OCI-LY1 (cell line): ENCODE measurements at regions not wholly inside any gene's neighbourhood (a gene's known extent, or its start where the extent isn't known, plus 50 kb on each side); places are given as distances from the start of the nearest gene placed in this dataset.

ENCODE experiments used
- H2AFZ ChIP-seq: fragments of 200-600 bp; sonication (generic), shearing (Covaris generic); 2 replicates; pipeline ENCODE4 v1.6.0; 2014; ENCODE audit warnings: antibody characterized with exemption, mild to moderate bottlenecking, low read length
- H3F3A ChIP-seq: fragments of 200-600 bp; sonication (generic), shearing (Covaris generic); 2 replicates; pipeline ENCODE4 v1.6.0; 2014; ENCODE audit warnings: mild to moderate bottlenecking, antibody characterized with exemption, low read length, moderate library complexity; ENCODE audit not compliant: insufficient read depth
- H3K27ac ChIP-seq: fragments of 200-600 bp; sonication (generic); 2 replicates; pipeline ENCODE4 v1.5.1; 2014; ENCODE audit warnings: low read length, mixed run types, mild to moderate bottlenecking, low read depth; ENCODE audit not compliant: poor library complexity, severe bottlenecking
- H3K27me3 ChIP-seq: fragments of 200-600 bp; sonication (generic); 2 replicates; pipeline ENCODE4 v1.6.0; 2014; ENCODE audit warnings: antibody characterized with exemption, mild to moderate bottlenecking, low read length, moderate library complexity; ENCODE audit not compliant: insufficient read depth
- H3K36me3 ChIP-seq: fragments of 200-600 bp; sonication (generic); 2 replicates; pipeline ENCODE4 v1.6.1; 2014; ENCODE audit warnings: mild to moderate bottlenecking, antibody characterized with exemption, low read length, moderate library complexity, mixed read lengths; ENCODE audit not compliant: insufficient read depth
- H3K4me1 ChIP-seq: fragments of 200-600 bp; sonication (generic); 2 replicates; pipeline ENCODE4 v1.5.1; 2014; ENCODE audit warnings: mild to moderate bottlenecking, low read length, moderate library complexity; ENCODE audit not compliant: insufficient read depth, severe bottlenecking
- H3K4me2 ChIP-seq: fragments of 200-600 bp; sonication (generic), shearing (Covaris generic); 2 replicates; pipeline ENCODE4 v1.6.1; 2014; ENCODE audit warnings: low read length
- H3K4me3 ChIP-seq: fragments of 200-600 bp; sonication (generic); 2 replicates; pipeline ENCODE4 v1.5.1; 2014; ENCODE audit warnings: low read length, low read depth, mild to moderate bottlenecking, mixed read lengths; ENCODE audit not compliant: poor library complexity, severe bottlenecking
- H3K79me2 ChIP-seq: fragments of 200-600 bp; shearing (Covaris generic); 2 replicates; pipeline ENCODE4 v1.6.1; 2016; ENCODE audit warnings: mixed run types, low read length, mixed read lengths; ENCODE audit not compliant: insufficient read depth
- H3K9ac ChIP-seq: fragments of 200-600 bp; sonication (generic), shearing (Covaris generic); 2 replicates; pipeline ENCODE4 v1.6.1; 2014; ENCODE audit warnings: mild to moderate bottlenecking, low read length, mixed read lengths
- H3K9me2 ChIP-seq: fragments of 200-600 bp; sonication (generic), shearing (Covaris generic); 2 replicates; pipeline ENCODE4 v1.6.1; 2014; ENCODE audit warnings: low read depth, mild to moderate bottlenecking, low read length, mixed read lengths
- H3K9me3 ChIP-seq: fragments of 200-600 bp; shearing (Covaris generic); 2 replicates; pipeline ENCODE4 v1.6.1; 2014; ENCODE audit warnings: low read length, mixed read lengths
- H4K20me1 ChIP-seq: fragments of 200-600 bp; sonication (generic), shearing (Covaris generic); 2 replicates; pipeline ENCODE4 v1.6.0; 2016; ENCODE audit warnings: mild to moderate bottlenecking, low read length; ENCODE audit not compliant: insufficient read depth
- CTCF ChIP-seq: fragments of 200-600 bp; sonication (generic), shearing (Covaris generic); IDR thresholded peaks from 2 replicates; pipeline ENCODE4 v1.5.1; 2017; ENCODE audit warnings: mild to moderate bottlenecking, antibody characterized with exemption, low read length, moderate library complexity, mixed read lengths
- EZH2 ChIP-seq: fragments of 200-600 bp; sonication (generic), shearing (Covaris generic); IDR thresholded peaks from 2 replicates; pipeline ENCODE4 v1.8.0; 2017; ENCODE audit warnings: borderline replicate concordance, mixed run types, mild to moderate bottlenecking, antibody characterized with exemption, low read length, moderate library complexity, mixed read lengths

- Histone ChIP-seq H3K9me3 (no peaks in the 10 kb centered on the region), H3K79me2 (no peaks in the 10 kb centered on the region), H3K36me3 (no peaks in the 10 kb centered on the region), H3F3A (no peaks in the 10 kb centered on the region), H4K20me1 (no peaks in the 10 kb centered on the region), H3K9ac (no peak overlapping the region), H3K27ac (no peak overlapping the region), H3K9me2 (no peaks in the 10 kb centered on the region), H3K27me3 (no peaks in the 10 kb centered on the region), H3K4me2 (no peak overlapping the region), H3K4me1 (no peaks in the 10 kb centered on the region), H3K4me3 (no peak overlapping the region), H2AFZ (no peak overlapping the region)
- TF ChIP-seq CTCF (no peak), EZH2 (no peak)
Measured at GRCh38 chr20:59428006-59428405, 127.6 kb downstream of the EDN3 start.

- H3K9ac ChIP-seq: no peak overlapping the region
- TF ChIP-seq EZH2: no peak
- TF ChIP-seq CTCF: peak; percentile 37; the same call in 1 of the 2 replicates
- H3K4me1 ChIP-seq: no peaks in the 10 kb centered on the region
- no peak overlapping the region for H3K4me2 ChIP-seq
- no peak overlapping the region for H3K27ac ChIP-seq
- H2AFZ ChIP-seq: no peak overlapping the region
- no peaks in the 10 kb centered on the region for H3K36me3 ChIP-seq
- H4K20me1 ChIP-seq: no peaks in the 10 kb centered on the region
- H3F3A ChIP-seq: no peaks in the 10 kb centered on the region
- no peak overlapping the region for H3K4me3 ChIP-seq
- no peaks in the 10 kb centered on the region for H3K79me2 ChIP-seq
- H3K9me3 ChIP-seq: no peaks in the 10 kb centered on the region
- no peaks in the 10 kb centered on the region for H3K9me2 ChIP-seq
- no peaks in the 10 kb centered on the region for H3K27me3 ChIP-seq
Measured at GRCh38 chr20:59428441-59429205, 128.2 kb downstream of the EDN3 start.

- Histone ChIP-seq H3K4me3 (no peak overlapping the region), H3K27me3 (no peaks in the 10 kb centered on the region), H3K9me2 (no peaks in the 10 kb centered on the region), H3K27ac (no peak overlapping the region), H3K9ac (no peak overlapping the region), H3K4me1 (no peaks in the 10 kb centered on the region), H3K9me3 (no peaks in the 10 kb centered on the region), H4K20me1 (no peaks in the 10 kb centered on the region), H3F3A (no peaks in the 10 kb centered on the region), H3K4me2 (no peak overlapping the region), H3K79me2 (no peaks in the 10 kb centered on the region), H3K36me3 (no peaks in the 10 kb centered on the region), H2AFZ (no peak overlapping the region)
- TF ChIP-seq CTCF (no peak), EZH2 (no peak)
Measured at GRCh38 chr20:59429396-59429795, 129.0 kb downstream of the EDN3 start.
